Hematopoietic multipotent progenitor cell treated with erythropoietin and hydrocortisone succinate and interleukin-3 and kit ligand, for 8 days (in vitro differentiated cells): ENCODE measurements at regions not wholly inside any gene's neighbourhood (a gene's known extent, or its start where the extent isn't known, plus 50 kb on each side); places are given as distances from the start of the nearest gene placed in this dataset.
"Not testable (repeated sequence)": the region's sequence is repeated elsewhere in the genome, so short reads cannot be mapped to it uniquely, and the experiment has no call there.

Source experiments
- DNase-seq: peaks from one replicate; pipeline ENCODE4 v3.0.0-alpha.2; 2015

DNA sequence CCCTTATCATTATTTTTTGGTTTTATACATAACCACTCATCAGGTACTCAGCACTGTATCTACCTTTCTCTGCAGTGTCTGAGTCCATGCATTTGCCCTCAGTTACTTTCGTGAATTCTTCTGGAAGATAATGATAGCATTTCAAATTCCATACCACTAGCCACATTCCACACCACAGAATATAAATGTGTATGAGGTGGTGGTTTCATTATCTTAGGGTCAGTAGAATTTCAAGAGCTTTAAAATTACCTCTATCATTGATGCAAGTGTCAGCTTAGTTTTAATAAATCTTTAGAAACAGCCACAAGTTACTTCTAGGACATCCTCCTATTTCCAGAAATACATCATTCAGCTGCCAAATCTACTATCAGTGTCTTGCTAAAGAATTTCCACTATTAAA is 1578.3 kb downstream of the OLFM4 start:
- DNase-seq, result no peak

DNA sequence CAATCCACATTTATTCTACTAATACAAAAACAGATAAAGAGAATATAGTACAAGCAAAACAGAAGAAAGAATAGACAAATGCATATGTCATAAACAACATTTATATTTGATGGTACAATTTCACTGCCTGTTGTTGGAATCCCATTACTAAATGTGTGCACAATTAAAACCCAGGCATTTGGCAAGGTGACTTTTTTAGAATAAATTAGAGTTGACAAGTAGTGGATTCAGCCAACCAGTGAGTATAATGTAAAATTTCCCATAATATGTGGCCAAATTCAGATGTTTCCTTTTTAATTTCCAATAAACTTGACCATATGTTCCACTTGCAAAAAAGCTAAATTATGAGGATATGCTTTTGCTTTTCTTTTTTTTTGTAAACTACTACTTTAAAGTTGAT is 1578.8 kb downstream of the OLFM4 start:
- DNase-seq, result no peak

DNA sequence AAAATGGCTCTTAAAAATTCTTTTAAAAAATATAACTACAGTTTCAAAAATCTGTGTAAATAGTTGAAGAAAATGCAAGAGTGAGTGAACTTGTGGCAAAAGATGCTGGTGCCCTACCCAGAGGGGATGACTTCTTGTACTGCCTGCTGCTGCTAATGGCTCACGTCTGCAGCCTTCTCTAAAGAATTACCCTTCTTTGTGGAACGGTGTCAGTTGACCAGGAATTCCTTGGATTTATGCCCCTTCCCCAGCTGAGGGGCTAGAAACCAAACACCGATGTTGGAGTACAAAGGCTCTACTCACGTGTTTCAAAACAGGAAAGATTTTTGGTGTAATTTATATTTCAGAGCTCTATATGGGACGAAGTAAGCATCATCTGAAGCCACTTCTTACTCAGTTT is 1582.8 kb downstream of the OLFM4 start:
- no peak for DNase-seq

DNA sequence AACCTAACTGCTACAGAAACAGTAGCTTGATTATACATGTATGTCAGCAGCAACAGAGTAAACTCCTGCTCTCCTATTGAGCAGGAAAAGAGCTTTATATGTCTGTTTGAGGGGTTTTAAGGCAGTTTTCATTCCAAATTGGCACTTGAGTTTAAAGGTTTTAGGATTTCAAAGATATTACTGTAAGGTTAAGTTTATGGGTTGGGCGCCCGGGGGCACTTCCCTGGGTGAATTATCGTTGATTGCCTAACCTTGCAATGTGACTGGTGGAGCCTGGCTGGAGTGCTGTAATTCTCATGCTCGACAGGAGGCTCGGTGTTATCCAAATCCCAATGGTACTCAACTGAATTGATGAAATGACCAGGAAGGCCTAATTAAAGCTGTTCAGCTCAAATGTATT is 1586.1 kb downstream of the OLFM4 start:
- DNase-seq, result no peak

DNA sequence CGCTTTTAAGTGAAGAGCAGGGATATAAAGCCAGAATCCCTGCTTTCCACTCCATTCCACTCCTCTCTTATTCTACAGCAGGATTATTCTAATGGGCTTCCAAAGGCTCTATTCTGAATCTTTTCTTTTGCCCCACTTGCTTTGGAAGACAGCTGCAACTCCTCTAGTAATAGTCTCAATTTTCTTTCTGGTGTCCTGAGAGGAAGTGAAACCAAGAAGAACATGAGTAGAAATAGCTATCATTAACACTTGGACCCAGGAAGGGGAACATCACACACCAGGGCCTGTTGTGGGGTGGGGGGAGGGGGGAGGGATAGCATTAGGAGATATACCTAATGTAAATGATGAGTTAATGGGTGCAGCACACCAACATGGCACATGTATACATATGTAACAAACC is 1597.9 kb downstream of the OLFM4 start:
- DNase-seq, result not testable (repeated sequence)

DNA sequence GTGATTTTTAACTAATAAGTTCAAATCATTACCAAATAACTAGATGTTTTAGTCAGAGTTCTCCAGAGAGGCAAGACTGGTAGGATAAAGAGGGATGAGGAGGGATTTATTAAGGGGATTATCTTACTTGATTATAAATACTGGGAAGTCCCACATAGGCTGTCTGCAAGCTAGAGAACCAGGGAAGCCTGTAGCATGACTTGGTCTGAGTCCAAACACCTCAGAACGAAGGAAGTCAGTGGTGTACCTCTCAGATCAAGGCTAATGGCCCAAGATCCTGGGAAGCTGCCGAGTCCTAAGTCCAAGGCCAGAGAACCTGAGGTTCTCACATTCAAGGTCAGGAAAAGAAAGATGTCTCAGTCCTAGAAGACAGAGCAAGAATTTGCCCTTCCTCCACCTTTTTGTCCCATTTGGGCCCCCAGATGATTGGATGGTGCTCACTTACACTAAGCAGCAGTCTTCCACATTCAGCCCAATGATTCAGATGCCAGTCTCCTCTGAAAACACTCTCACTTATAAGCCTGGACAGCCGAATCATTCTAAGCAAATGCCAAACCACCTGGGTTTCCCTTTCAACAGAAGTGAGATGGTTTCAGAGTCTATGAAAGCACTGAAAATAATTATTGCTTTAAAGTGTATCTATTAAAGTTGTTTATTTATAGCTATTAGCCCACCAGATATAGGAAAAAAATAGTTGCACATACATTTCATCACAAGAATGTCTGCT is 1599.2 kb downstream of the OLFM4 start:
- DNase-seq, result no peak

DNA sequence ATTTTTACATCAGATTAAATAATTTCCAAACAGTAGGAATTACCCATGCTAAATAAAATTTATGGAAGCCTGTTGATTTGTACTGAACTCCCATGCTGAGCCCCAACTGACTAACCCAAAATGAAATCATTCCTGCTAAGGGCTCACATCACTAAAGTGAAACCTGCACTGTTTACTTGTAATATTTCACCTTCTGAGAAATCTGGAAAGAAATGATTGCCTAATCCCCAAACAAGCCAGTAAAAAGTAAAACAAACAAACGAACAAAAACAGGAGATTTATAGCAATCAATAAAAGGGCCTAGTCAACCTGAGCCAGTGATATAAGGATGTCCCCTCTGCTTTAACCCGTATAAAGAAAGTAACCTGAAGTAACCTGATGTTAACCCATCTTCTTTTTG is 1599.8 kb downstream of the OLFM4 start:
- no peak for DNase-seq

DNA sequence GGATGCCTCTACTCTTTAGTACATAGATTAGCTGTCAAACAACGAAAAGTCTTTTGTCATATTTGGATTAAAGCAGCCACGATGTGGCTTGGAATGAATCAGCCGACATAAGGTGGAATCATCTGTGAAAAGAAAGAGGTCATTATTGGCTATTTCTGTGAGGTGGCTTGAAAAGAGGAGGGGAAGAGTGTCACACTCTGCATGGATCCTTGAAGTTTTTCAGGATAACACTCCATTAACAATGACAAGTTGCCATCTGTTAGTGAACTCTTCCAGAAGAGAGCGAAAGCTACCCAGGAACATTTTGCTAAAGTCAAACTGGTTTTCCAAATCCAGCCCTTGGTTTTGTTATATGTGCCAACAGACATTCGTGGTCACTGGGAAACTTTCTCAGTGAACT is 1604.8 kb downstream of the OLFM4 start:
- no peak for DNase-seq

DNA sequence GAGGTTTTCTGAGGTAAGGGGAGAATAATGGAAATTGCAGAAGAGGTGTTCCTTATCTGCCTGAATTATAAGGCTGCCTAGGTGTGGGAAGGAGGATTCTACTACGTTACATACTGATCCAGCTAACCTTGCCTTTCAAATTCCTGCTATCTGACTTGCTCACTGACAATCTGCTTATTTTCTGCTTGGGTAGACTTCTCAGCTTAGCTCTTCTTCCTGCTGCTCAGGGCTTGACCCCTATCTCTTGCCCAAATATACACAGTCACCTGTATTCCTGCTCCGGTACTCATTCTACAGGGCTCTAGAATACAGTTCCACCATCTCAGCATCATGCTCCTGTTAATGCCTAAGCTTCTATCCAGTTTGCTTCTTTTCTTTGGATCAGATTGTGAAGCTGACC is 1607.6 kb downstream of the OLFM4 start:
- no peak for DNase-seq

DNA sequence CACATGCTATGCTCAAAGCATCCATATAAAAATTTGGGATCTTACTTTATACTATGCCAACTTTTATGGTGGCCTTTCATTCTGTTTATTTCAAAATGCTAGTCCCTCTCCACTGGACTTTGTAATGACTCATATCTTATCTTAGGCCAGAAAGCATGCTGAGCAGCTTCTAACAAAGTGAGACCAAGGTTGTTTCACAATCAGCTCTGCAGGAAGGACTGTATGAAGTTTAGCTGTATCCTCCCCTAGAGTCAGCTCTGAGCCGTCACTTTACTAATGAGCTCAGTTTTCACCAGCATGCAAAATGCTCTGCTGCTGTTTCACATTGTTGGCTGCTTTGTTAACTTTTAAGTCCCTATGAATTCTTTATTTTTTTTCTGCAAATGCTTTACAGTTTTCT is 1608.8 kb downstream of the OLFM4 start:
- DNase-seq, result no peak

DNA sequence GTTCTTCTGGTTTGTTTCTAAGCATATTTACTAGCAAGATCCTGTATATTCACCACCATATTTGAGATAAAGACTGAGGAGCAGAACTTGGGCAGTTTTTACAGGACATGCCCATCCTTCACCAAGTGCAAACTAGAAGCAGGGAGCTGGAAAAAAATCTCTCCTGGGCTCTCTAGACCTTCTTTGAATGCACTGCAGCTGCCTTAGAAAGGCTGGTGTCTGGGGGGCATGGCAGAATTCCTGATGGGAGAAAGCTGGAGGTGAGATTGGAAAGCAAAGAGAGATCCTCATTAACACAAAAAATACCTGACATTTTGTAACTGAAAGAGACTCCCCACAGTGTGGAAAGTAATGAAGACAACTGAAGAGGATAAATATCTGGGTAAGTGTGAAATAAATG is 1612.1 kb downstream of the OLFM4 start:
- DNase-seq, result no peak

DNA sequence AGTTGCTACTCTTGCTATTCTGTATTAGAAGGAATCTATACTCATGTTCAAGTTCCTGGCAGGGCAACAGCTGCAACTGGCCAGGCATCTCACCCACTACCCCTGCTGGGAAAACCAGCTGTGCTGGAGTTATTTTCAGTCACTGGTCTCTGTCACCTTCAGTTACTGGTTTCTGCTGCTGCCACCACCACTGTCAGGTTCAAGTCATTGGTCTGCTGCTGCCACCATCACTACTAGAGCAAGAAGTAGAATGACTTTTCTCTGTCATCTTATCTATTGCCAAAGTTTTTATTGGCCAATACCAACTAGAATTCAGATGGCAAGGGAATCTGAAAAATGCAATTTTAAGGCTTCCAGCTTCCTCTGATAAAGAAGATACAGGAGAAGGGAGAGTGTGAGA is 1615.2 kb downstream of the OLFM4 start:
- DNase-seq, result no peak

DNA sequence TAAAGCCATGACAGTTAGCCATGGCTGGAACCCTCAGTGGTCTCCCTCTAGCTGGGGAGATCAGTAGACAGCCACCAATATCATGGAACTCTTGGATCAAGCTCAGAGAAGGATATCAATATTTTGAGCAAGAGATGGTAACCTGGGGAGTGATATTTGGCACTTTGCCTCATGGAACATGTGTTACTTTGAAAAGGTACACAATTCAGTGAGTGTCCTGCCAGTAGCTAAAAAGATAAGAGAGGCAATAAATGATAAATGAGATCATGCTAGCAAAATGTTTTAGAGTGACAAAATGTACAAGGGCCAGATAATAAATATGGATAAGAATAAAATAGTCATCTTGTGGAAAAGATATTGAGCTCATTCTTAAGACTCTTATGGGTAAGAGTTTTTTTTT is 1618.7 kb downstream of the OLFM4 start:
- DNase-seq, result no peak

DNA sequence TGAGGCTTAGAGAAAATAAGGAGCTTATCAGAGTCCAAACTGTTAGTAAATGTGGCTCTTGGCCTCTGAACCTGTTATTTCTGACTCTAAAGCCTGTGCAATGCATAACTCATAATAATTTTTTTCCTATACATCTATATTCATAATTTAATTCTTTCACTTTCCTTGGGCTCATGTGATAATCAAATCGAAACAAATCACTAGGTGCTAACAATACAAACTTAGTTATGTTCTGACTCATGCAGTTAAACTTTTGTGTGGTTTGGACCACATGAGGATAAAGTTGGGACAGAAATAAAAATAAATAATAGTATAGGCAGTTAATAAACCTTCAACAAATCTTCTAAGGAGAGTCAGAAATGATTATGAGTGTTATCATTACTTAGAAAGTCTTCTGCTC is 1629.0 kb downstream of the OLFM4 start:
- DNase-seq, result no peak

DNA sequence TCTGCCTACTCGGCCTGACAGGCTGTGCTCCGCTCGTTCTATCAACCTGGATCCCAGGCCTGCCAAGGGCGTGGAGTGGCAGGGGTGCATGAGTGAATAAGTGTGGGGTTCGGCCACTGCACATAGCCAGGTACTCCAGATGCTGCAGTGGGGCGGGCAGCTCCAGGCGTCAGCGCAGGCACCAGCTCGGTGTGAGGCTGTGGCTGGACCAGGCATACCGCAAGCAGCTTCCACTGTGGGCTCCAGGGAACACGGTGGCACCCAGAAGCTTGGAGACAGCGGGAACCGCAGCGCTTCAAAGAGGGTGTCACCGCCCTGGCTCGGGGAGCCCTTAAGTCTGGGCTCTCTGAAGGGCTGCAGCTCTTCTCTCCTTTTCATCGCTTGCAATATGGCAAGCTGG is 1630.2 kb downstream of the OLFM4 start:
- no peak for DNase-seq

DNA sequence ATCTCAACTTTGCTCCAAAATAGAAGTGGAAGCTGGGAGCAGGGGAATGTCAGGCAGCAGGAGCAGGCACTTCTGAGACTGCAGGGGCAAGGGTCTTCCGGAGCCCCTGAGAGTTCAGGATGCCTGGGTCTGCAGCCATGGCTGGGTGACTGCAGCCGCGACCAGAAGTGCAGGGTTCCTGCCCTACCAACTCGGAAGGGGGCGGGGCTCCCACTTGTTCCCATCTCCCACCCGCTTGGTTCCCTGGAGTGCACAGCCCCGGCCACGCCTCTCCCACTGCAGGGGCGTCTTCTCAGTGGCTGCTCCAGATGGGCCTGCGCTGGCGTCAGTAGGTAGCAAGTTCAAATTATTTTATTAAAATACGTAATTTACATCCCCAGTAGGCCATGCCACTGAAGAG is 1631.7 kb downstream of the OLFM4 start:
- no peak for DNase-seq

DNA sequence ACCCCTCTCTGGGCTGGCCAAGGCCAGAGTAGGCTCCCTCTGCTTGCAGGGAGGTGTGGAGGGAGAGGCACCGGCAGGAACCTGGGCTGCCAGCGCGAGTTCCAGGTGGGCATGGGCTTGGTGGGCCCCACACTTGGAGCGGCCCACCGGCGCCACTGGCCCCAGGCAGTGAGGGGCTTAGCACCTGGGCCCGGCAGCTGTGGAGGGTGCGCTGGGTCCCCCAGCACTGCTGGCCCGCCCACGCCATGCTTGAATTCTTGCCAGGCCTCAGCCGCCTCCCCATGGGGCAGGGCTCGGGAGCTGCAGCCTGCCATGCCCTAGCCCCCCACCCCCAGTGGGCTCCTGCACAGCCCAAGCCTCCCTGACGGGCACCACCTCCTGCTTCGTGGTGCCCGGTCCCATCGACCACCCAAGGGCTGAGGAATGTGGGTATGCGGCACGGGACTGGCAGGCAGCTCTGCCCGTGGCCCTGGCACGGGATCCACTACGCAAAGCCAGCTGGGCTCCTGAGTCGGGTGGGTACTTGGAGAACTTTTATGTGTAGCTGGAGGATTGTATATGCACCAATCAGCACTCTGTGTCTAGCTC is 1648.0 kb downstream of the OLFM4 start:
- no peak for DNase-seq

DNA sequence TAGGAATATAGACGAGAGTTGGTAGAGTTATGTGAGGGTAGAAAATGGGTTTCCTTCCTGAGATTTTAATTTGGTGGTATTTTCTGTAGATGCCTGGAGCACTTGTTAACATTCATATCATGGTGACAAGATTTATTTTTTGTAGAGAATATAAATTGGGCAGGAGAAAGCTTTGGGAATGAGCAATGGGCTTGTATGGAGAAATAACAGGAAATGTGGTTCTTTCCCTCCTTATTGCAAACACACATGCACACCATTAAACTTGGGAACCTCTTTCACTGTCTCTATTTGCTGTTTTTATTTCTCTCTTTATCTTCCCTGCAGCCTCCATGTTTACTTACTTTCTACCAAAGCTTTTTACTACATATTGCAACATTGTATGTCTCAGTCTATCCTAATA is 1653.6 kb downstream of the OLFM4 start:
- no peak for DNase-seq

DNA sequence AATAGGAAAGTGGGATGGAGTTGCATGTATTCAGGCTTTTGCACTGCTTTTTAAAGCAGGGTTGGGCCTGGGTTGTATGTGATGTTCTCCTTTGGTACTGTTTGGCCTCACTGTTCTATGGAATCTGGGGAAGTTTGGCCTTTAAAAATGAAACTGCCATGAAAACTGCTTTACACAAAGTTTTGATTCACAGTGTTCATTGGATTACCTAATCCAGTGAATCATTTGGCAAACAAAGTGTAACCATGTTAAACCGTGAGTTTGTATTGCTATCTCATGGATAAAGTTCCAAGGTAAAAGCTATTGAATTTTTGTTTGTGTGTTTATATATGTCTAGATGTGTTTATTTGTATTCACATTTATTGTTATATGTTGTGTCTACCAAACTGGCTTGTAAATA is 1658.6 kb downstream of the OLFM4 start:
- no peak for DNase-seq

DNA sequence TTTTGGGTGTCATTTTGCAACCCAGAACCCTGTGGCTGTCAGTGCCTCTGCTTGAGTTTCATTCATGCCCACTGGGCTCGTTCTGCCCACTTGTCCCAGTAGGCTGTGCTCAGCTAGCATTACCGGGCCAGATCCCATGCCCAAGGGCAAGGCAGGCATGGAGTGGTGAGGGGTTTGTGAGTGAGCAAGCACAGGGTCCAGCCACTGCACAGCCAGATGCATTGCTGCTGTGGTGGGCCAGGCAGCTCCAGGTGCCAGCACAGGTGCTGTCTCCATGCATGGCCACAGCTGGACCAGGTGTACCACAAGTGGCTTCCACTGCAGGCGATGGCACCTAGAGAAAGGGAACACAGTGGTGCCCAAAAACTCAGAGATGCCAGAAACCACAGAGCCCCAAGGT is 1671.2 kb downstream of the OLFM4 start:
- no peak for DNase-seq

DNA sequence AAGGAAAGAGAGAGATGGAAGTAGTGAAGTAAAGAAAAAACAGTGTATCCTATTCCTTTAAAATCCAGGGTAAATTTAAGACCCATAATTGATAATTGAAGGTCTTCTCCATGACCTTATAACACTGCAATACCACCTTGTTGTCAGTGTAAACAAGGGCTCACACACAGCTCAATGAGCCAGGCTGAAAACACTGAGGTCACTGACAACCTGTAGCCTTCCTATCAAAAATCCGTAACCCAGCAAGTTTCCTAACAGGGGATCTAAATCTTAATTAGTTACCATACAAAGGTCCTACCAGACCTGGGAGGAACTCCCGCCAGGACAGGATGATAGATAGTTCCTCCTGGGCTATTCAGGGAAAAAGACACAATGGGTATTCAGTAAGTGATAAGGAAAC is 1677.1 kb downstream of the OLFM4 start:
- DNase-seq, result no peak

DNA sequence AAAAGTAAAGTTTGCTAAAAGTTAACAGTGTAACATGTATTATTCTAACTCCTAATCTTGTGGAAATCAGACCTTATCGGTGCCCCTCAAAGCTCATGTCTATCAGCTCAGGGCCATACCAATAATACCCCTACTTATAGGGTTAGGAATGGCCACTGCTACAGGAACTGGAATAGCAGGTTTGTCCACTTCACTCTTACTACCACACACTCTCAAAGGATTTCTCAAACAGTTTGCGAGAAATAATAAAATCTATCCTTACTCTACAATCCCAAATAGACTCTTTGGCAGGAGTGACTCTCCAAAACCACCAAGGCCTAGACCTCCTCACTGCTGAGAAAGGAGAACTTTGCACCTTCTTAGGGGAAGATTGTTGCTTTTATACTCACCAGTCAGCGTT is 1677.7 kb downstream of the OLFM4 start:
- DNase-seq, result no peak

DNA sequence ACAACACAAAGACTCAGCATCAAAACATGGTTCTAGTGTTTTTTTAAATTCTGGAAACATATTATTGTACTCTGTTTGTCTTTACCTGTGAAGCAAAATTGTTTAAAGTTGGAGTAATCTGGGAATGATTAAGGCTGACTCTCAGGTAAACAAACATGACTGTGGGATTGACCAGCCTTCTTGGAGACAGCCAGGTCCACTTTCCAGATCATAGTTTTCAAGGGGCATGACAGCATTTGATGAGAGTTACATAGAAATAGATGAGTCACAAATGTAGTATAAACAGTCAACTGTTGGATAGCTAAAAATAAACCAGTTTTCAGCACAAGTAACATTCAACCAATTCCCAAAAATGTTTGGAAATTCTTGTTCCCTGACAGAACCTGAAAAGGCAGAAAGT is 1680.9 kb downstream of the OLFM4 start:
- DNase-seq, result no peak

DNA sequence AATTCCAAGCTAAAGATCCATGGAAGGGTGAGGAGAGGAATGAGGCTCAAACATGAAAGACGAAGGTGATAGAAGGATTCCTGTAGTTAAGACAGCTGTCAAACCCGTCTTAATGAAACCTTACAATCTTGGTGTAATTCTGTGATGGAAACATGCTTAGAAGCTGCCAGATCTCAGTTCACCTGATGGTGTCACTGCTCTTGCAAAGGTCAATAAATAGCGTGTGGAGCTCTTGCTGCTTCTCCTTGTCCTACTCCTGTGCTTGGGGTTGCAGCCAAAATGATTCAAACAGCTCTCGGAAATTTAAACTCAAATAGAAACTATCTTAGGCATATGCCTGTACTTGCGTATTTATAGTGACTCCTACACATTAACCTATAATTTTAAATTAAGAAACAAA is 1705.0 kb downstream of the OLFM4 start:
- DNase-seq, result no peak

DNA sequence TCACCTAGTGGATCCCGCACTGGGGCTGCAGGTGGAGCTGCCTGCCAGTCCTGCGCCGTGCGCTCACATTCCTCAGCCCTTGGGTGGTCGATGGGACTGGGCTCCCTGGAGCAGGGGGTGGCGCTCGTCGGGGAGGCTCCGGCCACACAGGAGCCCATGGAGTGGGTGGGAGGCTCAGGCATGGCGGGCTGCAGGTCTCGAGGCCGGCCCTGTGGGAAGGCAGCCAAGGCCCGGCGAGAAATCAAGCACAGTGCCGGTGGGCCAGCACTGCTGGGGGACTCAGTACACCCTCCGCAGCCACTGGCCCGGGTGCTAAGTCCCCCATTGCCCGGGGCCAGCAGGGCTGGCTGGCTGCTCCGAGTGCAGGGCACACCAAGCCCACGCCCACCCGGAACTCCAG is 1708.6 kb downstream of the OLFM4 start:
- DNase-seq, result not testable (repeated sequence)
